ENCODE measurements at regions not wholly inside any gene's neighbourhood (a gene's known extent, or its start where the extent isn't known, plus 50 kb on each side); places are given as distances from the start of the nearest gene placed in this dataset.

DNA sequence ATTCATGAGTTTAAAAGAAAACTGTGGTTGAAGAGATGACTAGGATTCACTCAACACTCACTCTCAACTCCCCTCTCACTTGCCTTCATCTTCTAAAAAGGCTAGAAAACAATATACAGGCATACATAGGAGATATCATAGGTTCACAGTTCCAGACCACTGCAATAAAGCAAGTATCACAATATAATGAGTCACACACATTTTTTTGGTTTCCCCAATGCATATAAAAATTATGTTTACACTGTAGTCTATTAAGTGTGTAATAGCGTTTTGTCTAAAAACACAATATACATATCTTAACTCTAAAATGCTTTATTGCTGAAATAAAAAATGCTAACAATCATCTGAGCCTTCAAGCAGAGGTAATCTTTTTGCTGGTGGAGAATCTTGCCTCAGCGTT is 104.9 kb upstream of the PDE1C start:
- TF ChIP-seq, protein P1, sequence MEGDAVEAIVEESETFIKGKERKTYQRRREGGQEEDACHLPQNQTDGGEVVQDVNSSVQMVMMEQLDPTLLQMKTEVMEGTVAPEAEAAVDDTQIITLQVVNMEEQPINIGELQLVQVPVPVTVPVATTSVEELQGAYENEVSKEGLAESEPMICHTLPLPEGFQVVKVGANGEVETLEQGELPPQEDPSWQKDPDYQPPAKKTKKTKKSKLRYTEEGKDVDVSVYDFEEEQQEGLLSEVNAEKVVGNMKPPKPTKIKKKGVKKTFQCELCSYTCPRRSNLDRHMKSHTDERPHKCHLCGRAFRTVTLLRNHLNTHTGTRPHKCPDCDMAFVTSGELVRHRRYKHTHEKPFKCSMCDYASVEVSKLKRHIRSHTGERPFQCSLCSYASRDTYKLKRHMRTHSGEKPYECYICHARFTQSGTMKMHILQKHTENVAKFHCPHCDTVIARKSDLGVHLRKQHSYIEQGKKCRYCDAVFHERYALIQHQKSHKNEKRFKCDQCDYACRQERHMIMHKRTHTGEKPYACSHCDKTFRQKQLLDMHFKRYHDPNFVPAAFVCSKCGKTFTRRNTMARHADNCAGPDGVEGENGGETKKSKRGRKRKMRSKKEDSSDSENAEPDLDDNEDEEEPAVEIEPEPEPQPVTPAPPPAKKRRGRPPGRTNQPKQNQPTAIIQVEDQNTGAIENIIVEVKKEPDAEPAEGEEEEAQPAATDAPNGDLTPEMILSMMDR (IDR thresholded peaks at IDR 0.05), result no peak
- no peak for DNase-seq (ENCODE audit: low spot score)
- no peak for ATAC-seq (ENCODE audit: low FRiP score)

DNA sequence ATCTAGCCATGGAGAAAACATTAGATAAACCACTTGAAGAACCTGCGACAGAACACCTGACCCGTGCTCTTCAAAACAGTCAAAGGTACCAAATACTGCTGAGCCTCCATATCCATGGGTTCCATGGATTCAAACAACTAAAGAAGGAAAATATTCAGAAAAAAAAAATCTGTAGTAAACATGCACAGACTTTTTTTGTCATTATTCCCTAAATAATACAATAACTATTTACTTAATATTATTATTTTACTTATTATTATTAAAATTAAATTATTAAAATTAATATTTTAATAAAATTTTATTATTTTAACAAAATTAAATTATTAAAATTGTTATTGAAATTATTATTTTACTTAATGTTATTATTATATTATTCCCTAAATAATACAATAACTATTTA is 101.0 kb upstream of the PDE1C start:
- DNase-seq (ENCODE audit: low spot score), result no peak
- ATAC-seq (ENCODE audit: low FRiP score), result no peak
- TF ChIP-seq, protein P1 (IDR thresholded peaks at IDR 0.05), result no peak

DNA sequence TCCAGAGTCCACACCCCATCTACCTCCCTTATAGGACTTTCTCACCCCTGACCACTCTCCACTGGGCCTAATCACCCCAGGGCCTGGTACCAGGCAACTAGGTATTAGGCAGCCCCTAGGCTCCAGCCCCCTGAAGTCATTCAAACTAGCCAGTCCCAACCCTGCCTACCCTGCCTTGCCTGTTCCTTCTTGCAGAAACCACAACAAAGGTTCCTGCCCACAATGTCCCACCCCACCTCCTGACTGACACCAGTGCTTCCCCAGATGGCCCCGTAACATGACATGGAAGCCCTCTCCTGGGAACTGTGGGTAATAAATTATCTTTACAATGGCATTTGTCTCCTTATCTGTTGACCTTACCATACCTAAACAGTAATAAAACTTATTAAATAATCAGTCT is 100.6 kb upstream of the PDE1C start:
- ATAC-seq (ENCODE audit: low FRiP score) (no peak), DNase-seq (ENCODE audit: low spot score) (no peak)
- TF ChIP-seq, protein P1 (IDR thresholded peaks at IDR 0.05), result no peak

GRCh38 chr7:32169228-32169627 is 99.0 kb upstream of the PDE1C start:
- TF ChIP-seq, protein P1 (IDR thresholded peaks at IDR 0.05), result no peak
- ATAC-seq (ENCODE audit: low FRiP score), result peak; percentile 41
- DNase-seq (ENCODE audit: low spot score), result no peak

DNA sequence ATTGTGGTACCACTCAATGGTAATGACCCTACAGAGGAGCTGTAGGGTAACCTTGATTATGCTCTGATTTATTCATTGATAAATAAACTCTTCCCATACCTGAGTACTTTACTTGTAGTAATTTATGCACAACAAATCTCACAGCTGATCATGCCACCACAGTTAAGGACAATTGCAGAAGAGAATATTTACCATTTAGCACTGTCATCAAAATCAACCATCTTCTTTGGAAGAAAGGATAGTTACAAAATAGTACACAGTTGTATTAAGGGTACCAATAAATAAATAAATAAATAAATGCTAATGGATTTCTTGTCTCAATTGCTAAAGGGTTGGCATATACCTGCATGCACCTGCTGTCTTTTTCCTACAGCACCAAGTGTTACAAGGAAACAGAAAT is 97.6 kb upstream of the PDE1C start:
- no peak for ATAC-seq (ENCODE audit: low FRiP score)
- TF ChIP-seq, protein P1 (IDR thresholded peaks at IDR 0.05), result no peak
- no peak for DNase-seq (ENCODE audit: low spot score)

DNA sequence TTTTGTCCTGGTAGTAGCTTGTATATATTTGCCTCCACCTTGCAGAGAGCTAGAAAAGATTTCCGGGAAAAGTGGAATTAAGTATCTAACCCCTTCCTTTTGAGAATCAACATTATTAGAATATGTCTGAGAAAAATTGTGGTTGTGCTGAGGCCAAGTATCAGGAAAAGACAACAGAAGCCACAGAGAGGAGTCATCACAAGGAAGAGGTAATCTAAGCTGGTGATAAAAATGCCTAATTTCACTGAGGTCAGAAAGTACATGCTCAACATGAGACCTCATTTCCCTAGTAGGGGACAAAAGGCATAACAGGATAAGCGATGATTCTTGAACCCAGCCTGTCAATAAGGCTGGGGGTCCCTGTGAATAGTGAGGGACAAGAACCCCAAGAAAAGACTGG is 97.0 kb upstream of the PDE1C start:
- TF ChIP-seq, protein P1 (IDR thresholded peaks at IDR 0.05), result no peak
- DNase-seq (ENCODE audit: low spot score) (no peak), ATAC-seq (ENCODE audit: low FRiP score) (no peak)

GRCh38 chr7:32164341-32164996 is 94.3 kb upstream of the PDE1C start:
- ATAC-seq (ENCODE audit: low FRiP score) (no peak), DNase-seq (ENCODE audit: low spot score) (no peak)
- TF ChIP-seq, protein P1 (IDR thresholded peaks at IDR 0.05), result no peak

Data from omental fat pad (tissue), 3 donors.